ENCODE measurements at regions not wholly inside any gene's neighbourhood (a gene's known extent, or its start where the extent isn't known, plus 50 kb on each side); places are given as distances from the start of the nearest gene placed in this dataset.

GRCh38 chrX:8946563-8946962 is 87.4 kb downstream of the FAM9B start:
- Mint-ChIP-seq H3K27ac (no peak overlapping the region), H3K36me3 (ENCODE audit: low read depth) (no peaks in the 10 kb centered on the region), H3K4me1 (no peaks in the 10 kb centered on the region), H3K27me3 (peaks cover 5% of the 10 kb centered on the region), H3K4me3 (no peak overlapping the region), H3K9me3 (no peaks in the 10 kb centered on the region)
- CTCF ChIA-PET, result no interaction called here
- TF ChIP-seq CTCF (IDR thresholded peaks at IDR 0.05), result no peak
- intact Hi-C loops (cut with micrococcal nuclease), result no loop called here
- DNase-seq (no peak), ATAC-seq (ENCODE audit: low read depth) (no peak)
- POLR2A ChIA-PET, result no interaction called here

DNA sequence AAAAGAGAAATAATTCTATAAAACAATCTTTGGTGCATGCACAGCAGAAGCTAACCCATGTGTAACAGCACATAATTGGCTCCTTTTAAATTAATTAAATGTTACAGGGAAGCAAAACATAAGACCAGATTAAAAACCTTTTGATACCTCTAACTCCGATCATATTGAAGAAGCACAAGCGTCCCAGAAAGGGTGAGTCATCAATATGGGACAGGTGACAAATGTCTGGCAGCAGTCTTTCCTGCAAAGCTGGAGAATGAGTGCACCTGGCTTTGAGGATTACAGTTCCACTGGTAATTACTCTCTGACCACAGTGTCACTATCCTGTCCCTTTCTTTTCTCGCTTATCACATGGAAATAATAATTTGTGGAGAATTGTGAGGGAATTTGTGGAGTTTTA is 94.6 kb downstream of the FAM9B start:
- Mint-ChIP-seq H3K36me3 (ENCODE audit: low read depth) (no peaks in the 10 kb centered on the region), H3K27ac (no peak overlapping the region), H3K4me1 (no peaks in the 10 kb centered on the region), H3K27me3 (peaks cover 3% of the 10 kb centered on the region), H3K9me3 (peaks cover 2% of the 10 kb centered on the region), H3K4me3 (no peak overlapping the region)
- CTCF ChIA-PET, result no interaction called here
- POLR2A ChIA-PET, result no interaction called here
- no peak for TF ChIP-seq CTCF (IDR thresholded peaks at IDR 0.05)
- ATAC-seq (ENCODE audit: low read depth), result no peak
- intact Hi-C loops (cut with micrococcal nuclease), result no loop called here
- no peak for DNase-seq

GRCh38 chrX:8927701-8928100 is 106.2 kb downstream of the FAM9B start:
- intact Hi-C loops (cut with micrococcal nuclease), result no loop called here
- Mint-ChIP-seq H3K4me1 (no peaks in the 10 kb centered on the region), H3K4me3 (no peak overlapping the region), H3K36me3 (ENCODE audit: low read depth) (no peaks in the 10 kb centered on the region), H3K9me3 (no peaks in the 10 kb centered on the region), H3K27me3 (peaks cover 4% of the 10 kb centered on the region), H3K27ac (no peak overlapping the region)
- ChIA-PET POLR2A (no interaction called here), CTCF (no interaction called here)
- no peak for TF ChIP-seq CTCF (IDR thresholded peaks at IDR 0.05)
- DNase-seq (no peak), ATAC-seq (ENCODE audit: low read depth) (no peak)

GRCh38 chrX:8927066-8927635 is 106.8 kb downstream of the FAM9B start:
- H3K36me3 Mint-ChIP-seq (ENCODE audit: low read depth), result no peaks in the 10 kb centered on the region
- no peak overlapping the region for H3K27ac Mint-ChIP-seq
- TF ChIP-seq CTCF (IDR thresholded peaks at IDR 0.05), result no peak
- H3K4me1 Mint-ChIP-seq, result no peaks in the 10 kb centered on the region
- DNase-seq (no peak), ATAC-seq (ENCODE audit: low read depth) (no peak)
- intact Hi-C loops (cut with micrococcal nuclease), result no loop called here
- H3K4me3 Mint-ChIP-seq, result no peak overlapping the region
- POLR2A ChIA-PET, result no interaction called here
- peaks cover 4% of the 10 kb centered on the region for H3K27me3 Mint-ChIP-seq
- CTCF ChIA-PET, result no interaction called here
- no peaks in the 10 kb centered on the region for H3K9me3 Mint-ChIP-seq

GRCh38 chrX:8921615-8922014 is 112.3 kb downstream of the FAM9B start:
- H3K4me1 Mint-ChIP-seq, result no peaks in the 10 kb centered on the region
- POLR2A ChIA-PET, result no interaction called here
- CTCF ChIA-PET, result no interaction called here
- peaks cover 4% of the 10 kb centered on the region for H3K27me3 Mint-ChIP-seq
- H3K4me3 Mint-ChIP-seq, result no peak overlapping the region
- H3K36me3 Mint-ChIP-seq (ENCODE audit: low read depth), result no peaks in the 10 kb centered on the region
- TF ChIP-seq CTCF (IDR thresholded peaks at IDR 0.05), result no peak
- DNase-seq, result no peak
- intact Hi-C loops (cut with micrococcal nuclease), result no loop called here
- H3K9me3 Mint-ChIP-seq, result no peaks in the 10 kb centered on the region
- ATAC-seq (ENCODE audit: low read depth), result no peak
- no peak overlapping the region for H3K27ac Mint-ChIP-seq
